GM21360 (cell line): ENCODE measurements at regions not wholly inside any gene's neighbourhood (a gene's known extent, or its start where the extent isn't known, plus 50 kb on each side); places are given as distances from the start of the nearest gene placed in this dataset.

Experiments used
- ATAC-seq: cut with Tn5 transposase; IDR thresholded peaks from one replicate; pipeline ENCODE4 v1.9.1; 2021; ENCODE audit warnings: mild to moderate bottlenecking, moderate library complexity; ENCODE audit not compliant: unreplicated experiment

- ATAC-seq: no peak
These were observed 200.3 kb upstream of the ZMIZ1 start for GRCh38 chr10:78868456-78868855.

GRCh38 chr10:78868861-78869260, 199.9 kb upstream of the ZMIZ1 start:
- ATAC-seq: no peak

- ATAC-seq: no peak
These were observed 199.0 kb upstream of the ZMIZ1 start for GRCh38 chr10:78869508-78870454.

GRCh38 chr10:78870458-78870857, 198.3 kb upstream of the ZMIZ1 start:
- ATAC-seq: no peak

GRCh38 chr10:78871796-78872195, 197.0 kb upstream of the ZMIZ1 start:
- ATAC-seq: no peak

GRCh38 chr10:78873413-78873812, 195.4 kb upstream of the ZMIZ1 start:
- no peak for ATAC-seq

- no peak for ATAC-seq
These were observed 193.4 kb upstream of the ZMIZ1 start for GRCh38 chr10:78875331-78875877.

- ATAC-seq: no peak
These were observed 192.8 kb upstream of the ZMIZ1 start for GRCh38 chr10:78875932-78876331.

- ATAC-seq: no peak
These were observed 192.3 kb upstream of the ZMIZ1 start for GRCh38 chr10:78876449-78876848.

- ATAC-seq: no peak
These were observed 189.1 kb upstream of the ZMIZ1 start for GRCh38 chr10:78879621-78880020.

- ATAC-seq: no peak
These were observed 182.6 kb upstream of the ZMIZ1 start for GRCh38 chr10:78886129-78886528.

GRCh38 chr10:78889536-78890063, 179.2 kb upstream of the ZMIZ1 start:
- ATAC-seq: no peak

GRCh38 chr10:78890506-78890905, 178.3 kb upstream of the ZMIZ1 start:
- ATAC-seq: no peak

GRCh38 chr10:78891741-78892140, 177.0 kb upstream of the ZMIZ1 start:
- ATAC-seq: no peak

GRCh38 chr10:78892338-78893176, 176.2 kb upstream of the ZMIZ1 start:
- ATAC-seq: no peak

GRCh38 chr10:78893217-78893616, 175.5 kb upstream of the ZMIZ1 start:
- ATAC-seq: no peak

GRCh38 chr10:78894089-78894840, 174.5 kb upstream of the ZMIZ1 start:
- ATAC-seq: no peak

- ATAC-seq: no peak
These were observed 173.9 kb upstream of the ZMIZ1 start for GRCh38 chr10:78894841-78895195.

GRCh38 chr10:78895469-78895868, 173.3 kb upstream of the ZMIZ1 start:
- ATAC-seq: no peak

GRCh38 chr10:78896159-78896928, 172.4 kb upstream of the ZMIZ1 start:
- ATAC-seq: no peak
